ENCODE measurements at regions not wholly inside any gene's neighbourhood (a gene's known extent, or its start where the extent isn't known, plus 50 kb on each side); places are given as distances from the start of the nearest gene placed in this dataset.
A peak's percentile ranks its signal among the peaks of the same experiment; 100 is the strongest.

GRCh38 chr20:57792386-57793080 is 82.7 kb upstream of the PMEPA1 start:
- Mint-ChIP-seq H3K27ac (no peak overlapping the region), H3K4me3 (no peak overlapping the region), H3K36me3 (no peaks in the 10 kb centered on the region), H3K4me1 (peaks cover 0 to 4% (median 0%) of the 10 kb centered on the region in 3 donors), H3K9me3 (no peaks in the 10 kb centered on the region), H3K27me3 (peaks cover 0 to 22% (median 16%) of the 10 kb centered on the region in 3 donors)
- no peak for ATAC-seq (ENCODE audit: low read depth in 2 of 2)
- no peak for DNase-seq

- peaks cover 0 to 23% (median 16%) of the 10 kb centered on the region in 3 donors for H3K27me3 Mint-ChIP-seq
- DNase-seq, result no peak
- H3K27ac Mint-ChIP-seq, result peak overlapping the region in 1 of 6 donors; percentile 62
- H3K4me1 Mint-ChIP-seq, result peaks cover 0 to 4% (median 0%) of the 10 kb centered on the region in 3 donors
- ATAC-seq (ENCODE audit: low read depth in 2 of 2), result no peak
- H3K36me3 Mint-ChIP-seq, result no peaks in the 10 kb centered on the region
- no peak overlapping the region for H3K4me3 Mint-ChIP-seq
- no peaks in the 10 kb centered on the region for H3K9me3 Mint-ChIP-seq
Observed at GRCh38 chr20:57791966-57792365, 82.2 kb upstream of the PMEPA1 start.

GRCh38 chr20:57791178-57791962 is 81.6 kb upstream of the PMEPA1 start:
- Mint-ChIP-seq H3K4me1 (peaks cover 0 to 4% (median 0%) of the 10 kb centered on the region in 3 donors), H3K9me3 (no peaks in the 10 kb centered on the region), H3K4me3 (no peak overlapping the region), H3K36me3 (no peaks in the 10 kb centered on the region), H3K27ac (peak overlapping the region in 3 of 6 donors; percentile 3 to 62 (median 29)), H3K27me3 (peaks cover 0 to 28% (median 16%) of the 10 kb centered on the region in 3 donors)
- DNase-seq (no peak), ATAC-seq (ENCODE audit: low read depth in 2 of 2) (no peak)

GRCh38 chr20:57790176-57790575 is 80.4 kb upstream of the PMEPA1 start:
- ATAC-seq (ENCODE audit: low read depth in 2 of 2) (no peak), DNase-seq (no peak)
- H3K27me3 Mint-ChIP-seq, result peaks cover 0 to 21% (median 16%) of the 10 kb centered on the region in 3 donors
- H3K27ac Mint-ChIP-seq, result no peak overlapping the region
- no peaks in the 10 kb centered on the region for H3K36me3 Mint-ChIP-seq
- H3K4me3 Mint-ChIP-seq, result no peak overlapping the region
- H3K9me3 Mint-ChIP-seq, result no peaks in the 10 kb centered on the region
- H3K4me1 Mint-ChIP-seq, result peaks cover 0 to 4% (median 0%) of the 10 kb centered on the region in 3 donors

- Mint-ChIP-seq H3K27me3 (peaks cover 4 to 29% (median 21%) of the 10 kb centered on the region in 3 donors), H3K4me3 (no peak overlapping the region), H3K36me3 (no peaks in the 10 kb centered on the region), H3K27ac (no peak overlapping the region), H3K9me3 (no peaks in the 10 kb centered on the region), H3K4me1 (peaks cover 0 to 4% (median 0%) of the 10 kb centered on the region in 3 donors)
- ATAC-seq (ENCODE audit: low read depth in 2 of 2) (no peak), DNase-seq (no peak)
Observed at GRCh38 chr20:57788936-57789613, 79.3 kb upstream of the PMEPA1 start.

GRCh38 chr20:57787990-57788781 is 78.4 kb upstream of the PMEPA1 start:
- no peaks in the 10 kb centered on the region for H3K36me3 Mint-ChIP-seq
- no peaks in the 10 kb centered on the region for H3K9me3 Mint-ChIP-seq
- H3K27ac Mint-ChIP-seq, result no peak overlapping the region
- H3K4me3 Mint-ChIP-seq, result no peak overlapping the region
- H3K4me1 Mint-ChIP-seq, result peaks cover 0 to 4% (median 0%) of the 10 kb centered on the region in 3 donors
- H3K27me3 Mint-ChIP-seq, result peaks cover 4 to 35% (median 21%) of the 10 kb centered on the region in 3 donors
- ATAC-seq (ENCODE audit: low read depth in 2 of 2), result no peak
- no peak for DNase-seq

GRCh38 chr20:57787151-57787989 is 77.6 kb upstream of the PMEPA1 start:
- Mint-ChIP-seq H3K9me3 (no peaks in the 10 kb centered on the region), H3K4me3 (no peak overlapping the region), H3K4me1 (peaks cover 0 to 4% (median 0%) of the 10 kb centered on the region in 3 donors), H3K27ac (no peak overlapping the region), H3K36me3 (no peaks in the 10 kb centered on the region), H3K27me3 (peaks cover 4 to 35% (median 25%) of the 10 kb centered on the region in 3 donors)
- ATAC-seq (ENCODE audit: low read depth in 2 of 2), result no peak
- DNase-seq, result no peak

GRCh38 chr20:57786304-57786932 is 76.6 kb upstream of the PMEPA1 start:
- Mint-ChIP-seq H3K36me3 (peaks cover 0 to under 1% of the 10 kb centered on the region in 2 donors), H3K9me3 (no peaks in the 10 kb centered on the region), H3K4me1 (no peaks in the 10 kb centered on the region), H3K27me3 (peaks cover 5 to 37% (median 32%) of the 10 kb centered on the region in 3 donors), H3K4me3 (no peak overlapping the region), H3K27ac (no peak overlapping the region)
- ATAC-seq (ENCODE audit: low read depth in 2 of 2) (no peak), DNase-seq (no peak)

- Mint-ChIP-seq H3K4me1 (no peaks in the 10 kb centered on the region), H3K36me3 (peaks cover 0 to 8% of the 10 kb centered on the region in 2 donors), H3K4me3 (no peak overlapping the region), H3K9me3 (peaks cover 0 to 6% (median 0%) of the 10 kb centered on the region in 7 donors), H3K27ac (no peak overlapping the region), H3K27me3 (peaks cover 11 to 44% (median 39%) of the 10 kb centered on the region in 3 donors)
- no peak for DNase-seq
- no peak for ATAC-seq (ENCODE audit: low read depth in 2 of 2)
Observed at GRCh38 chr20:57785720-57786119, 75.9 kb upstream of the PMEPA1 start.

- Mint-ChIP-seq H3K27me3 (peaks cover 11 to 51% (median 46%) of the 10 kb centered on the region in 3 donors), H3K4me1 (no peaks in the 10 kb centered on the region), H3K4me3 (no peak overlapping the region), H3K9me3 (peaks cover 0 to 6% (median 0%) of the 10 kb centered on the region in 7 donors), H3K36me3 (peaks cover 0 to 8% of the 10 kb centered on the region in 2 donors), H3K27ac (no peak overlapping the region)
- DNase-seq (no peak), ATAC-seq (ENCODE audit: low read depth in 2 of 2) (no peak)
Observed at GRCh38 chr20:57785061-57785460, 75.2 kb upstream of the PMEPA1 start.

GRCh38 chr20:57783956-57784837 is 74.4 kb upstream of the PMEPA1 start:
- peak overlapping the region in 1 of 6 donors; percentile 63 for H3K27ac Mint-ChIP-seq
- H3K9me3 Mint-ChIP-seq, result peaks cover 0 to 6% (median 0%) of the 10 kb centered on the region in 7 donors
- H3K27me3 Mint-ChIP-seq, result peaks cover 14 to 57% (median 53%) of the 10 kb centered on the region in 3 donors
- H3K4me1 Mint-ChIP-seq, result no peaks in the 10 kb centered on the region
- DNase-seq (no peak), ATAC-seq (ENCODE audit: low read depth in 2 of 2) (no peak)
- no peak overlapping the region for H3K4me3 Mint-ChIP-seq
- H3K36me3 Mint-ChIP-seq, result peaks cover 0 to 8% of the 10 kb centered on the region in 2 donors
